H1 (cell line): ENCODE measurements at regions not wholly inside any gene's neighbourhood (a gene's known extent, or its start where the extent isn't known, plus 50 kb on each side); places are given as distances from the start of the nearest gene placed in this dataset.

ENCODE experiments used
- CTCF ChIA-PET: fragments of 300-600 bp; sonication (Branson Sonifier 250); formaldehyde crosslinking; loops from one replicate; lab custom pipeline; 2021; ENCODE audit not compliant: partially characterized antibody; lab: Charles Lee
- POLR2A ChIA-PET: fragments of 300-600 bp; sonication (Branson Sonifier 250); formaldehyde crosslinking; loops from one replicate; lab custom pipeline; 2021; ENCODE audit warnings: inconsistent platforms; ENCODE audit not compliant: partially characterized antibody; lab: Charles Lee
- DNase-seq, 2 experiments: peaks; one replicate each; pipeline versions ENCODE4 v3.0.0 to v3.0.0-alpha.2; 2010 to 2022; ENCODE audit warnings: low spot score in 2 of 2, low read depth in 1 of 2, mixed read lengths in 1 of 2
- FAIRE-seq: peaks from 2 replicates; lab custom pipeline; 2011; peaks lifted over from hg19 to GRCh38; lab: Jason Lieb, UNC
- H2AFZ ChIP-seq: 2 replicates; pipeline ENCODE4 v1.8.1; 2012; ENCODE audit warnings: low read length, inconsistent platforms
- H2AK5ac ChIP-seq: 2 replicates; pipeline ENCODE4 v1.6.1; 2013; ENCODE audit warnings: low read depth, low read length
- H2BK120ac ChIP-seq: replicated peaks from 2 replicates; pipeline ENCODE3; 2013; ENCODE audit warnings: low read depth, low read length, inconsistent platforms
- H2BK12ac ChIP-seq: 2 replicates; pipeline ENCODE4 v1.6.1; 2013; ENCODE audit warnings: low read depth, low read length
- H2BK15ac ChIP-seq: 2 replicates; pipeline ENCODE4 v1.6.1; 2013; ENCODE audit warnings: low read length
- H2BK20ac ChIP-seq: 2 replicates; pipeline ENCODE4 v1.6.1; 2013; ENCODE audit warnings: low read length
- H2BK5ac ChIP-seq: 2 replicates; pipeline ENCODE4 v1.6.1; 2013; ENCODE audit warnings: low read depth, low read length
- H3K14ac ChIP-seq: 2 replicates; pipeline ENCODE4 v1.6.1; 2013; ENCODE audit warnings: inconsistent platforms; ENCODE audit not compliant: insufficient read length
- H3K18ac ChIP-seq: 2 replicates; pipeline ENCODE4 v1.6.1; 2013; ENCODE audit warnings: low read length; ENCODE audit errors: extremely low read depth
- H3K23ac ChIP-seq: 2 replicates; pipeline ENCODE4 v1.6.1; 2013; ENCODE audit warnings: inconsistent platforms; ENCODE audit not compliant: insufficient read length
- H3K23me2 ChIP-seq: 2 replicates; pipeline ENCODE4 v1.6.1; 2013; ENCODE audit warnings: low read depth, low read length
- H3K27ac ChIP-seq: 2 replicates; pipeline ENCODE4 v1.6.1; 2011; ENCODE audit warnings: low read depth, low read length, inconsistent platforms
- H3K27me3 ChIP-seq, 4 experiments: replicated peaks in 1 of 4; 1 replicate in 1 of 4; 2 replicates in 3 of 4; pipeline versions ENCODE4 v1.6.1 to v1.8.1; 2011 to 2013; ENCODE audit warnings: low read length in 3 of 4, mild to moderate bottlenecking in 3 of 4, inconsistent platforms in 2 of 4, mixed read lengths in 2 of 4, moderate library complexity in 1 of 4; ENCODE audit not compliant: control insufficient read depth in 3 of 4, insufficient read depth in 3 of 4; ENCODE audit errors: extremely low read depth in 1 of 4
- H3K36me3 ChIP-seq, 4 experiments: 2 replicates each; pipeline versions ENCODE4 v1.6.1 to v1.8.1; 2011 to 2013; ENCODE audit warnings: mild to moderate bottlenecking in 4 of 4, low read length in 3 of 4, moderate library complexity in 2 of 4, control low read depth in 1 of 4, inconsistent platforms in 1 of 4; ENCODE audit not compliant: insufficient read depth in 4 of 4, control insufficient read depth in 2 of 4
- H3K4ac ChIP-seq: replicated peaks from 2 replicates; pipeline ENCODE3; 2013; ENCODE audit warnings: low read length, low read depth, mixed read lengths, inconsistent platforms; ENCODE audit not compliant: insufficient read length
- H3K4me1 ChIP-seq, 4 experiments: replicated peaks in 1 of 4; 1 replicate in 1 of 4; 2 replicates in 3 of 4; pipeline versions ENCODE4 v1.6.1 to v1.8.1; 2011 to 2013; ENCODE audit warnings: low read length in 3 of 4, inconsistent platforms in 2 of 4, mixed read lengths in 1 of 4; ENCODE audit not compliant: insufficient read depth in 4 of 4, control insufficient read depth in 3 of 4
- H3K4me2 ChIP-seq, 2 experiments: 2 replicates each; pipeline versions ENCODE4 v1.6.1 to v1.8.1; 2011 to 2013; ENCODE audit warnings: low read depth in 2 of 2, low read length in 2 of 2, control low read depth in 1 of 2, inconsistent platforms in 1 of 2, mild to moderate bottlenecking in 1 of 2; ENCODE audit not compliant: insufficient read depth in 1 of 2
- H3K4me3 ChIP-seq, 4 experiments: fragments of 200-600, 300-600 bp in 1 of 4; sonication (generic), shearing (Covaris generic), sonication (Bioruptor Twin) in 1 of 4; 2 replicates each; pipeline versions ENCODE4 v1.5.1 to v1.8.1; 2011 to 2016; ENCODE audit warnings: low read length in 4 of 4, low read depth in 3 of 4, control low read depth in 2 of 4, inconsistent platforms in 2 of 4, mild to moderate bottlenecking in 2 of 4, mixed read lengths in 1 of 4, moderate library complexity in 1 of 4; ENCODE audit not compliant: insufficient read depth in 2 of 4; ENCODE audit errors: extremely low read depth in 1 of 4
- H3K56ac ChIP-seq: replicated peaks from 2 replicates; pipeline ENCODE3; 2013; ENCODE audit warnings: low read depth, mild to moderate bottlenecking, mixed read lengths, low read length, inconsistent platforms; ENCODE audit not compliant: insufficient read length
- H3K79me1 ChIP-seq: 2 replicates; pipeline ENCODE4 v1.6.1; 2013; ENCODE audit warnings: low read depth, low read length, control low read depth
- H3K79me2 ChIP-seq, 2 experiments: 2 replicates each; pipeline versions ENCODE4 v1.6.1 to v1.8.1; 2012 to 2013; ENCODE audit warnings: low read length in 2 of 2, mild to moderate bottlenecking in 2 of 2, inconsistent platforms in 1 of 2; ENCODE audit not compliant: insufficient read depth in 2 of 2, control insufficient read depth in 1 of 2
- H3K9ac ChIP-seq, 4 experiments: replicated peaks in 1 of 4; 1 replicate in 1 of 4; 2 replicates in 3 of 4; pipeline versions ENCODE4 v1.6.1 to v1.8.1; 2011 to 2013; ENCODE audit warnings: low read depth in 3 of 4, low read length in 3 of 4, control low read depth in 2 of 4, mild to moderate bottlenecking in 2 of 4, moderate library complexity in 2 of 4, inconsistent platforms in 1 of 4; ENCODE audit errors: extremely low read depth in 1 of 4
- H3K9me3 ChIP-seq, 2 experiments: 2 replicates each; pipeline versions ENCODE4 v1.6.1 to v1.8.1; 2012 to 2013; ENCODE audit warnings: mild to moderate bottlenecking in 2 of 2, moderate library complexity in 2 of 2, control low read depth in 1 of 2, inconsistent platforms in 1 of 2, low read depth in 1 of 2, low read length in 1 of 2, mixed read lengths in 1 of 2; ENCODE audit not compliant: insufficient read depth in 2 of 2
- H4K20me1 ChIP-seq, 2 experiments: replicated peaks in 1 of 2; 2 replicates each; pipeline versions ENCODE3 to v1.8.1; 2011 to 2013; ENCODE audit warnings: inconsistent platforms in 2 of 2, low read length in 2 of 2, mild to moderate bottlenecking in 1 of 2; ENCODE audit not compliant: insufficient read depth in 2 of 2, control insufficient read depth in 1 of 2
- H4K5ac ChIP-seq: 2 replicates; pipeline ENCODE4 v1.6.1; 2013; ENCODE audit warnings: low read length, low read depth, mixed read lengths, inconsistent platforms; ENCODE audit not compliant: insufficient read length
- H4K8ac ChIP-seq: 2 replicates; pipeline ENCODE4 v1.8.0; 2013; ENCODE audit warnings: mild to moderate bottlenecking, moderate library complexity, low read length, inconsistent platforms; ENCODE audit not compliant: insufficient read depth; ENCODE audit errors: extremely low read depth
- H4K91ac ChIP-seq: replicated peaks from 2 replicates; pipeline ENCODE3; 2013; ENCODE audit warnings: low read length, mixed read lengths, inconsistent platforms; ENCODE audit not compliant: insufficient read length
- ASH2L ChIP-seq: fragments of 200-600, 300-600 bp; sonication (generic); IDR thresholded peaks from one replicate; pipeline ENCODE4 v1.7.1; 2017; ENCODE audit warnings: low read length
- CBX5 ChIP-seq: fragments of 300-800, 300-1000 bp; sonication (generic); IDR thresholded peaks from 2 replicates; pipeline ENCODE4 v1.7.1; 2016; ENCODE audit warnings: antibody characterized with exemption, low read length, low read depth
- CHD2 ChIP-seq: IDR thresholded peaks from 2 replicates; pipeline ENCODE4 v1.6.1; 2012; ENCODE audit warnings: low read length, improper control_type of control experiment
- GTF2F1 ChIP-seq: IDR thresholded peaks from 2 replicates; pipeline ENCODE4 v1.6.1; 2012; ENCODE audit warnings: low read depth, low read length, improper control_type of control experiment, borderline replicate concordance
- HDAC6 ChIP-seq: IDR thresholded peaks from one replicate; pipeline ENCODE4 v1.7.1; 2012; ENCODE audit warnings: low read depth, mild to moderate bottlenecking, inconsistent platforms, low read length, moderate library complexity
- JUND ChIP-seq: IDR thresholded peaks from 2 replicates; pipeline ENCODE4 v1.6.1; 2011; ENCODE audit warnings: mild to moderate bottlenecking, improper control_type of control experiment, low read length
- POU5F1 ChIP-seq: IDR thresholded peaks from 2 replicates; pipeline ENCODE4 v1.6.1; 2011; ENCODE audit warnings: low read depth, mild to moderate bottlenecking, low read length, moderate library complexity
- SIX5 ChIP-seq: IDR thresholded peaks from 2 replicates; pipeline ENCODE4 v1.6.1; 2011; ENCODE audit warnings: mild to moderate bottlenecking, low read depth, low read length
- SUZ12 ChIP-seq: fragments of 200-600 bp; sonication (generic); IDR thresholded peaks from 2 replicates; pipeline ENCODE4 v1.6.1; 2012; ENCODE audit warnings: mild to moderate bottlenecking, inconsistent platforms, low read length, moderate library complexity, mixed read lengths
- TCF12 ChIP-seq: IDR thresholded peaks from 2 replicates; pipeline ENCODE4 v1.6.1; 2011; ENCODE audit warnings: low read depth, mild to moderate bottlenecking, low read length
- TEAD4 ChIP-seq: IDR thresholded peaks from 2 replicates; pipeline ENCODE4 v1.6.1; 2012; ENCODE audit warnings: low read depth, low read length, inconsistent platforms, mixed read lengths
- WGBS, 2 experiments: shearing (Covaris generic) in 1 of 2; methylation state at CpG; one replicate each; pipeline versions ENCODE4 v1.1.6 to v1.1.7; 2013 to 2015; ENCODE audit warnings: low lambda C conversion rate in 2 of 2, mixed read lengths in 2 of 2, inconsistent platforms in 1 of 2, low coverage in 1 of 2, missing lambda C conversion rate in 1 of 2; ENCODE audit not compliant: insufficient replicate concordance in 2 of 2, insufficient coverage in 1 of 2, insufficient read length in 1 of 2; ENCODE audit errors: extremely low coverage in 1 of 2, missing lambda C conversion rate in 1 of 2; 5-methylcytosine and 5-hydroxymethylcytosine counted together
- TF ChIP-seq, protein P1 (sequence below): IDR thresholded peaks from 2 replicates; pipeline ENCODE4 v1.6.1; 2012; ENCODE audit warnings: inconsistent platforms

DNA sequence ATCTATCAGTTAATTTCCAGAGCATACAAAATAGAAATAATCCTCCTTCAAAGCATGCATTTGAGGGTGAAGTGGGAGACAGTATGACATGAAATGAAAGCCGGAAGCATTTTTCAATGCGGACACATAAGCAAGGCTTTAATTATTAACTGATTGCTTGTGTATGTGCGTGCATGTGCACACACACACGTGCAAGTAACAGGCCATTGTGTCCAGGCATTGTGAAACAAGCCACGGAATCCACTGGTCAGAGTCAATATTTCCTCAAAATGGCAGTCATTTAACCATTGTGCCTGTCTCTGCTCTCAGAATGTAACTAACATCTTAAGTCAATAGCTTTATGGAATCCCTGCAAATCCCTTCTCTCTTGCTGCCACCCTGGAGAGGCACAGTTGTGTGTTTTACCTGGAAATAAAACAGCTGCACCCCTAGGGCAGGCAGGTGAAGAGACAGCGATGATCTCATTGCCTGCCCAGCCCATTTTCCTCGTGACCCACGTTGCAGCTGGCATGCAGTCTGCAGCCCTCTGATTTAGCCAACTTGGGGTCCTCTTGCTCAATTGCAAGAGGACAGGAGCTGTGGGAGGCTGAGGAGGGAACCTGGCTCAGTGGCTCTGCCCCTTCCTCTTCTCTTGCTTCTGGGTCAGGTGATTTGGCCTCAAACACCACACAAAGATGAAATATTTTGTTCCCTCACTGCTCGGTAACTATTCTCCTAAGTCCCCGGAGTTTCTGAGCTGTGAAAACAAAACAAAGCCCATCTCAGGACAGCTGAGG lies 500.9 kb upstream of the ZMIZ1 start:
- Histone ChIP-seq H3K4me1 (no peaks in the 10 kb centered on the region), H3K23me2 (no peaks in the 10 kb centered on the region), H4K91ac (no peak overlapping the region), H3K79me2 (no peaks in the 10 kb centered on the region), H4K8ac (no peak overlapping the region; the same call in 1 of the 2 replicates), H3K56ac (no peak overlapping the region), H3K79me1 (no peaks in the 10 kb centered on the region), H2BK5ac (no peak overlapping the region), H2BK12ac (no peak overlapping the region), H3K14ac (no peak overlapping the region), H3K4me2 (no peak overlapping the region), H3K18ac (no peak overlapping the region), H3K9ac (no peak overlapping the region), H4K20me1 (no peaks in the 10 kb centered on the region), H3K36me3 (no peaks in the 10 kb centered on the region), H3K9me3 (no peaks in the 10 kb centered on the region), H2AFZ (no peak overlapping the region), H2BK20ac (no peak overlapping the region), H3K27me3 (no peaks in the 10 kb centered on the region), H3K23ac (no peak overlapping the region), H4K5ac (no peak overlapping the region), H3K4me3 (no peak overlapping the region), H3K4ac (no peak overlapping the region), H3K27ac (no peak overlapping the region), H2BK15ac (no peak overlapping the region), H2AK5ac (no peak overlapping the region), H2BK120ac (no peak overlapping the region)
- DNase-seq: no peak
- CTCF ChIA-PET: interaction anchor here (1.1 to 1.5 kb wide), 4 partner anchors 15 to 74 kb away, joined by 3 to 4 read pairs (median 3); no protein-coding TSS in a partner anchor
- no peak for FAIRE-seq
- POLR2A ChIA-PET: no interaction called here
- whole genome bisulfite sequencing, 2 experiments: 77% methylated on average over 10 of the region's 10 CpGs; no CpG with 5 or more reads in 1 of the 2 experiments
- no peak for TF ChIP-seq HDAC6
- TF ChIP-seq, protein P1, sequence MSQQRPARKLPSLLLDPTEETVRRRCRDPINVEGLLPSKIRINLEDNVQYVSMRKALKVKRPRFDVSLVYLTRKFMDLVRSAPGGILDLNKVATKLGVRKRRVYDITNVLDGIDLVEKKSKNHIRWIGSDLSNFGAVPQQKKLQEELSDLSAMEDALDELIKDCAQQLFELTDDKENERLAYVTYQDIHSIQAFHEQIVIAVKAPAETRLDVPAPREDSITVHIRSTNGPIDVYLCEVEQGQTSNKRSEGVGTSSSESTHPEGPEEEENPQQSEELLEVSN: no peak
- TF ChIP-seq GTF2F1: no peak
- no peak for TF ChIP-seq SUZ12
- TF ChIP-seq CHD2: no peak
- no peak for TF ChIP-seq JUND
- TF ChIP-seq ASH2L: no peak
- no peak for TF ChIP-seq CBX5
- TF ChIP-seq TCF12: no peak
- TF ChIP-seq SIX5: no peak
- no peak for TF ChIP-seq POU5F1
- TF ChIP-seq TEAD4: no peak
